ENCODE measurements at regions not wholly inside any gene's neighbourhood (a gene's known extent, or its start where the extent isn't known, plus 50 kb on each side); places are given as distances from the start of the nearest gene placed in this dataset.

DNA sequence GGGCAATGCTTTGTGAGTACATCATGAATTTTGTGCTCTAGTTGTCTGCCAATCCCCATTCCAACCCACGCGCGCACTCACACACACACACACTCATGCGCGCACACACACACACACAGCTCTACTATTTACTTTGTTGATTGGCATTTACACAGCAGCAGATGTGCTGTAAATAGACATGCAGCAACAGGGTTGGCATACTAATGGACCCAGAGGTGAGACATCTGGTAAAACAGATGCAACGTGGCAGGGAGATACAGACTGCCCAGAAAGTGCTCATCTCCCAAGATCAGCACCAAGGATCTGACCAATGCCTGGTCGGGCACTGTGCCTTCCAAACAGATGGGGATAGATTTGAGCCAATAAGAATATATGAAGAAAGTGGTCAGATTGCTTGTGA is 873.0 kb downstream of the SORCS3 start:
- Histone ChIP-seq H3K4me3 (ENCODE audit: low read length) (no peak overlapping the region), H3K4me1 (ENCODE audit: control insufficient read depth, insufficient read depth, low read length) (no peaks in the 10 kb centered on the region), H3K36me3 (ENCODE audit: control insufficient read depth, insufficient read depth, low read length) (no peaks in the 10 kb centered on the region), H3K9me3 (ENCODE audit: control insufficient read depth, insufficient read depth, low read length) (no peaks in the 10 kb centered on the region), H3K27ac (ENCODE audit: low read length) (no peak overlapping the region), H3K27me3 (ENCODE audit: control insufficient read depth, insufficient read depth, low read length) (no peaks in the 10 kb centered on the region)
- DNase-seq (ENCODE audit: low read depth, low spot score): no peak
- no CpG with 5 or more reads among the region's 7 CpGs for WGBS (ENCODE audit: insufficient coverage, insufficient read length)

DNA sequence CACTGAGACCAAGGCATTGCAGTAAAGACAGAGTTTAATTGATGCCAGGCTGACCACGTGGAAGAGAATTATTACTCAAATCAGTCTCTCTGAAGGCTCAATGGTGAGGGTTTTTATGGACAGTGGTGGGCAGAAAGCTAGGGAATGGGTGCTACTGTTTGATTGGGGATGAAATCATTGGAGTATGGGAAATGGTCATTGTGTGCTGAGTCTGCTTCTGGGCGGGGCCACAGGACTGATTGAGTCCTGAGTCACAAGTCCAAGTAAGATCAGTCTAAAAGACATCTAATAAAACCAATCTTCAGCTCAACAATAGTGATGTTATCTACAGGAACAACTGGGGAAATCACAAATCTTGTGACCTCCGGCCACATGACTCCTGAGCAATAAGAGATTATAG is 868.4 kb downstream of the SORCS3 start:
- H3K9me3 ChIP-seq (ENCODE audit: control insufficient read depth, insufficient read depth, low read length): no peaks in the 10 kb centered on the region
- H3K4me1 ChIP-seq (ENCODE audit: control insufficient read depth, insufficient read depth, low read length): no peaks in the 10 kb centered on the region
- DNase-seq (ENCODE audit: low read depth, low spot score): no peak
- no CpG with 5 or more reads among the region's 3 CpGs for WGBS (ENCODE audit: insufficient coverage, insufficient read length)
- no peak overlapping the region for H3K4me3 ChIP-seq (ENCODE audit: low read length)
- H3K36me3 ChIP-seq (ENCODE audit: control insufficient read depth, insufficient read depth, low read length): no peaks in the 10 kb centered on the region
- no peaks in the 10 kb centered on the region for H3K27me3 ChIP-seq (ENCODE audit: control insufficient read depth, insufficient read depth, low read length)
- no peak overlapping the region for H3K27ac ChIP-seq (ENCODE audit: low read length)

DNA sequence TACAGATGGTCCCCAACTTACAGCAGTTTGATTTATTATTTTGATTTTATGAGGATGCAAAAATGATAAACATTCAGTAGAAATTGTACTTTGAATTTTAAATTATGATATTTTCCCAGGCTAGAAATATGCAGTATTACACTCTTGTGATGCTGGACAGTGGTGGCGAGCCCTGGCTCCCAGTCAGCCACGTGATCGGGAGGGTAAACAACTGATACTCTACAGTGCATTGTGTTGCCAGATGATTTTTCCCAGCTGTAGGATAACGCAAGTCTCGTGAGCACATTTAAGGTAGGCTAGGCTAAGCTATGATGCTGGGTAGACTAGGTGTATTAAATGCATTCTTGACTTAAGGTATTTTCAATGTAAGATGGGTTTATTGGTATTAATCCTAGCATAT is 865.2 kb downstream of the SORCS3 start:
- no peak overlapping the region for H3K27ac ChIP-seq (ENCODE audit: low read length)
- no peaks in the 10 kb centered on the region for H3K9me3 ChIP-seq (ENCODE audit: control insufficient read depth, insufficient read depth, low read length)
- no peaks in the 10 kb centered on the region for H3K4me1 ChIP-seq (ENCODE audit: control insufficient read depth, insufficient read depth, low read length)
- no peaks in the 10 kb centered on the region for H3K36me3 ChIP-seq (ENCODE audit: control insufficient read depth, insufficient read depth, low read length)
- no peaks in the 10 kb centered on the region for H3K27me3 ChIP-seq (ENCODE audit: control insufficient read depth, insufficient read depth, low read length)
- no peak for DNase-seq (ENCODE audit: low read depth, low spot score)
- no peak overlapping the region for H3K4me3 ChIP-seq (ENCODE audit: low read length)
- no CpG with 5 or more reads among the region's 5 CpGs for WGBS (ENCODE audit: insufficient coverage, insufficient read length)

DNA sequence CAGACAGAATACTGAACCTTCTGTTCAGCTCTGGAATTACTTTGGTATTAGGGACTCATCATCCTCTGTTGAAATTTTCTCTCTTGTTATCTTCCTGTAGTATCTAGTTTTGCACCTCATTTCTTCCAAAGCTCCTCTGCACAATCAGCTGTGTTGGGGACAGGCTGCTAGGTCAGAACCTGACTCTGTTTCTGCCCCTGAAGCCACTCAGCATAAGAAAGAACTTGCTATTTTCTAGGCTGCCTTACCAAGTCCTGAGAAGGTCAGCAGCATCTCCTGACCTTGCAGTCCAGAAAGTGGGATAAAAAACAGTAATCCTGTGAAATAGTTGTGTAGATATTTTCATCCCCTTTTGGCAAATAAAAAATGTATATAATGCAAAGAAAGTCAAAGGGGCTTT is 862.6 kb downstream of the SORCS3 start:
- Histone ChIP-seq H3K36me3 (ENCODE audit: control insufficient read depth, insufficient read depth, low read length) (no peaks in the 10 kb centered on the region), H3K27ac (ENCODE audit: low read length) (no peak overlapping the region), H3K27me3 (ENCODE audit: control insufficient read depth, insufficient read depth, low read length) (no peaks in the 10 kb centered on the region), H3K4me3 (ENCODE audit: low read length) (no peak overlapping the region), H3K4me1 (ENCODE audit: control insufficient read depth, insufficient read depth, low read length) (no peaks in the 10 kb centered on the region), H3K9me3 (ENCODE audit: control insufficient read depth, insufficient read depth, low read length) (no peaks in the 10 kb centered on the region)
- no peak for DNase-seq (ENCODE audit: low read depth, low spot score)

DNA sequence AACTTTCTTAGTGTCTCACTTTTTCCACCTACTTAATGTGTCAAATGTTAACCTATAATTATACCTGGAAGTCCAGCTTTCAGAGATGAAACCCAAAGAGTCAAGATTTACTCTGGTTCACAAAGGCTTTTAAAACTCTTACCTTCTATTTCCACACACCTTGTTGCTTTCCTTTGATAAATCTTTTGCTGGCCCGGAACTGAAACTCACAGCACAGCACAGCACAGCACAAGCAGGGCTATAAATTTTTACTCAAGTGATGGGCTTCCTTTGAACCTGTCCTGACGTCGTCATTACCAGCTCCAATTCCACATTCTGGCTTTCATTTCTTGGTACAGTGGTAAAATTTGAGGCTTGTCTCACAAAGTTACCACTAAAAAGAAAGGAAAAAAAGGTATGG is 861.0 kb downstream of the SORCS3 start:
- H3K9me3 ChIP-seq (ENCODE audit: control insufficient read depth, insufficient read depth, low read length): no peaks in the 10 kb centered on the region
- H3K36me3 ChIP-seq (ENCODE audit: control insufficient read depth, insufficient read depth, low read length): no peaks in the 10 kb centered on the region
- no peaks in the 10 kb centered on the region for H3K27me3 ChIP-seq (ENCODE audit: control insufficient read depth, insufficient read depth, low read length)
- WGBS (ENCODE audit: insufficient coverage, insufficient read length): no CpG with 5 or more reads among the region's 3 CpGs
- H3K27ac ChIP-seq (ENCODE audit: low read length): no peak overlapping the region
- H3K4me1 ChIP-seq (ENCODE audit: control insufficient read depth, insufficient read depth, low read length): no peaks in the 10 kb centered on the region
- DNase-seq (ENCODE audit: low read depth, low spot score): no peak
- no peak overlapping the region for H3K4me3 ChIP-seq (ENCODE audit: low read length)

DNA sequence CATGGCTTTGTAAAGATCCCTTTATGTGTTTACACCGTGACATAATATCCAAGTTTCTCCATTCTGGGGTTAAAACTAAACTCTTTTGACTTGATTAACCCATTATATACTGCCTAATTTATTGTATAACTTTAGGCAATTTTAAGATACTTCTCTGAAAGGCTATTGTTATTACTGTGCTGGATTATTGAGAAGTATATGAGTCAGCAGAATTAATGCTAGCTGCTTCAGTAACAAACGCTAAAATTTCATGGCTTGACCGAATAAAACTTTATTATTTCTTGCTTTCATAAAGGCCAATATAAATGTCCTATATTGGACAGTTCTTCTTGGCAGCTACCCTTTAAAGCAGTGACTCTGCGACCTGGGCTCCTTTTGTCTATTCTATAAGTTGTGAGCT is 853.9 kb downstream of the SORCS3 start:
- no peaks in the 10 kb centered on the region for H3K4me1 ChIP-seq (ENCODE audit: control insufficient read depth, insufficient read depth, low read length)
- no CpG with 5 or more reads among the region's 4 CpGs for WGBS (ENCODE audit: insufficient coverage, insufficient read length)
- DNase-seq (ENCODE audit: low read depth, low spot score): no peak
- no peaks in the 10 kb centered on the region for H3K27me3 ChIP-seq (ENCODE audit: control insufficient read depth, insufficient read depth, low read length)
- no peaks in the 10 kb centered on the region for H3K36me3 ChIP-seq (ENCODE audit: control insufficient read depth, insufficient read depth, low read length)
- no peak overlapping the region for H3K4me3 ChIP-seq (ENCODE audit: low read length)
- no peaks in the 10 kb centered on the region for H3K9me3 ChIP-seq (ENCODE audit: control insufficient read depth, insufficient read depth, low read length)
- no peak overlapping the region for H3K27ac ChIP-seq (ENCODE audit: low read length)

DNA sequence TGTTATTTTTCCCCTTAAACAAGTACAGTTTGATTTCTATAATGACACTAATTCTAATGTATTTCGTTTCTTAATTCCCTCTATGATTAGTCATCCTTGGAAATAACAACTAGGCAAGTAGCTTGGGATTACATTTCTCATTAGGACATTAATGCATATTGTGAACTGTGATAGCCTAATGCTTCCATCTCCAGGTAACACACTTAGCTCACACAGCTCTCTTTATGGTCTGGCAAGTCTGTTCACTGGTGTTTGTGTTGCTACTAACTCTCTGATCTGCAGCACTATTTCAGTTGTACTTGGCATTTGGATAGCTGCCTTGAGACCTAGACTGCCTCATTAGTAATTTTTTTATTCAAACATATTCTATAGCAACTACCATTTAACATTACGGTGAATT is 853.2 kb downstream of the SORCS3 start:
- Histone ChIP-seq H3K36me3 (ENCODE audit: control insufficient read depth, insufficient read depth, low read length) (no peaks in the 10 kb centered on the region), H3K4me1 (ENCODE audit: control insufficient read depth, insufficient read depth, low read length) (no peaks in the 10 kb centered on the region), H3K27me3 (ENCODE audit: control insufficient read depth, insufficient read depth, low read length) (no peaks in the 10 kb centered on the region), H3K9me3 (ENCODE audit: control insufficient read depth, insufficient read depth, low read length) (no peaks in the 10 kb centered on the region), H3K27ac (ENCODE audit: low read length) (no peak overlapping the region), H3K4me3 (ENCODE audit: low read length) (no peak overlapping the region)
- DNase-seq (ENCODE audit: low read depth, low spot score): no peak
- WGBS (ENCODE audit: insufficient coverage, insufficient read length): no CpG with 5 or more reads among the region's 2 CpGs

DNA sequence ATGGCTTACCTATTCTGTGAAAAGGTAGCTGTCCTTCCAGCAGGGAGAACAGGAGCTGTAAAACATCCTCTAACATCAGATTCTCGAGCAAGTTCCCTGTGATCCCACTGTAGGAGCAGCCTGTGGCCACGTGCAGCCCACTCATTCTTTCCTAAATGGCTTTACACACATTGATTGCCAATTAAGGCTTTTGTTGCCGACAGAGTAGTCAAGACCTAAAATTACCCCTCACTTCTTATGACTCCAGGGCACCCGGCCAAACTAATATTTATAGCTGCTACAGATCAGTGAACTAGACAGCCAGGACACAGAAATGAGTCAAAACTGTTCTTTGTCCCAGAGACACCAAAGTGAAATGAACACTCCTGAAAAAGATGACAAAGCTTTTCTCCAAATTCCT is 832.1 kb downstream of the SORCS3 start:
- Histone ChIP-seq H3K4me3 (ENCODE audit: low read length) (no peak overlapping the region), H3K4me1 (ENCODE audit: control insufficient read depth, insufficient read depth, low read length) (no peaks in the 10 kb centered on the region; the same call in 1 of the 2 replicates), H3K9me3 (ENCODE audit: control insufficient read depth, insufficient read depth, low read length) (no peaks in the 10 kb centered on the region), H3K27ac (ENCODE audit: low read length) (no peak overlapping the region), H3K27me3 (ENCODE audit: control insufficient read depth, insufficient read depth, low read length) (no peaks in the 10 kb centered on the region), H3K36me3 (ENCODE audit: control insufficient read depth, insufficient read depth, low read length) (no peaks in the 10 kb centered on the region)
- WGBS (ENCODE audit: insufficient coverage, insufficient read length): no CpG with 5 or more reads among the region's 4 CpGs
- DNase-seq (ENCODE audit: low read depth, low spot score): no peak

DNA sequence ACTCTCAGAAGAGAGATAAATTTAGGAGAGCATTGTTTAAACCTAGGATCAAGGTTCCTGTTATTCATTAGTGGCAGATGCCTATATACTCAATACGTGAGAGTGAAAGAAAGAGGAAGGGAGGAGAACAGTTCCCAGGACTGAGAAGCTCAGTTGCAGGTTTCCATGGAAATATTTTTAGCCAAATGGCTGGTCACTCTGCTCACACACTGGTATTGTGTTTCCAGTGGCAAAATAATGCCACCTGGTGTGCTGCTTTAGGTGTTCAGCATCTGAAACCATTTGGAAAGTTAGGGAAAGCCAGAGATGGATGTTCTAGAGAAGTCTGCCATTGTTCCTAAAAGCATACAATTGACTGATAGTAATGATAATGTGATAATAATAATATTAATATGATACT is 827.7 kb downstream of the SORCS3 start:
- Histone ChIP-seq H3K9me3 (ENCODE audit: control insufficient read depth, insufficient read depth, low read length) (no peaks in the 10 kb centered on the region), H3K4me1 (ENCODE audit: control insufficient read depth, insufficient read depth, low read length) (no peaks in the 10 kb centered on the region; the same call in 1 of the 2 replicates), H3K36me3 (ENCODE audit: control insufficient read depth, insufficient read depth, low read length) (no peaks in the 10 kb centered on the region), H3K27me3 (ENCODE audit: control insufficient read depth, insufficient read depth, low read length) (no peaks in the 10 kb centered on the region), H3K27ac (ENCODE audit: low read length) (no peak overlapping the region), H3K4me3 (ENCODE audit: low read length) (no peak overlapping the region)
- WGBS (ENCODE audit: insufficient coverage, insufficient read length): no CpG with 5 or more reads among the region's 1 CpG
- DNase-seq (ENCODE audit: low read depth, low spot score): no peak

DNA sequence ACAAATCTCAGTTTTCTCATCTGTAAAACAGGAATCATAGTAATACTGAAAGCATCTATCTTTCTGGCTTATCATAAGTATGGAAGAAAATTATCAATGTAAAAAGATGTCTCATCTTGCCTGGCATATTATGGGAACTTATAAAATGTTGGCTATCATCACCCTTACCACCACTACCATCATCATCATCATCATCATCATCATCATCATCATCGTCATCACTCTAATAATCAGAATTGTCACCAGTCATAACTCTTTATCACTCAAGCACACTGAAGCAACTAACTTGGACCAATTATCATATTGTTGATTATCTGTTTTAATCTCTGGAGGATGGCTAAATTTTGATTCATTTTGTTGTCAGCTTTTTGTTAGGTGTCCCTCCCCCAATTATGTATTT is 825.4 kb downstream of the SORCS3 start:
- Histone ChIP-seq H3K27me3 (ENCODE audit: control insufficient read depth, insufficient read depth, low read length) (no peaks in the 10 kb centered on the region), H3K27ac (ENCODE audit: low read length) (no peak overlapping the region), H3K4me3 (ENCODE audit: low read length) (no peak overlapping the region), H3K9me3 (ENCODE audit: control insufficient read depth, insufficient read depth, low read length) (no peaks in the 10 kb centered on the region), H3K36me3 (ENCODE audit: control insufficient read depth, insufficient read depth, low read length) (no peaks in the 10 kb centered on the region), H3K4me1 (ENCODE audit: control insufficient read depth, insufficient read depth, low read length) (no peaks in the 10 kb centered on the region)
- DNase-seq (ENCODE audit: low read depth, low spot score): no peak
- WGBS (ENCODE audit: insufficient coverage, insufficient read length): 100% methylated on average over 1 of the region's 1 CpG

DNA sequence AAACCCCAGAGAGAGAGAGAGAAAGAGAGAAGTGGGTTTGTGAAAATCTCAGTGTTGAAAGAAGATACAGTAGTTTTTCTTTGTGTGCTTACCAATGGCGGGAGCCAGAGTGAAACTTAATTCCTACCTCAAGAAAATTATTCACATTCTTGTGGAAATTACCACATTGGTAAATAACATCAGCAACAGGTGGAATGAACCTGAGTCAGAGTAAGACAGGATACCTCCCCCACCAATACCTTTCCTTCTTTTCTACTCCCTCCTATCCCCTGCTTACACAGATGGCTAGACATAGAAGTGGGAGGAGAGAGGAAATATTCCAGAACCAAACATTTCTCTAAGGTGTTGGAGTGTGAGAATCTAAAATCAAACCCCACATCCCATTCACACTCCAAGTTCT is 793.9 kb downstream of the SORCS3 start:
- Histone ChIP-seq H3K27me3 (ENCODE audit: control insufficient read depth, insufficient read depth, low read length) (no peaks in the 10 kb centered on the region), H3K4me1 (ENCODE audit: control insufficient read depth, insufficient read depth, low read length) (no peaks in the 10 kb centered on the region), H3K9me3 (ENCODE audit: control insufficient read depth, insufficient read depth, low read length) (0 out of 2 replicates have a peak, but pooled peaks cover 1% of the 10 kb centered on the region), H3K27ac (ENCODE audit: low read length) (no peak overlapping the region), H3K36me3 (ENCODE audit: control insufficient read depth, insufficient read depth, low read length) (no peaks in the 10 kb centered on the region), H3K4me3 (ENCODE audit: low read length) (no peak overlapping the region)
- no peak for DNase-seq (ENCODE audit: low read depth, low spot score)
- no CpG with 5 or more reads among the region's 1 CpG for WGBS (ENCODE audit: insufficient coverage, insufficient read length)
